Natural killer cell (primary cell): ENCODE measurements at regions not wholly inside any gene's neighbourhood (a gene's known extent, or its start where the extent isn't known, plus 50 kb on each side); places are given as distances from the start of the nearest gene placed in this dataset.

ENCODE experiments used
- ATAC-seq, 3 donors: fragments of 150-1000 bp in 2 of 3; fragments of 200-7000 bp in 1 of 3; cut with Tn5 transposase; 1 replicate in 1 of 3; 2 replicates in 2 of 3; pipeline ENCODE4 v1.10.0; 2021; ENCODE audit warnings: mild to moderate bottlenecking in 2 of 3, moderate library complexity in 2 of 3
- DNase-seq, 2 donors: peaks; one replicate each; pipeline versions ENCODE4 v3.0.0 to v3.0.0-alpha.2; 2013 to 2021; ENCODE audit warnings: mixed read lengths in 1 of 2
- H3K27ac ChIP-seq: one replicate; pipeline ENCODE4 v1.5.1; 2013; ENCODE audit warnings: mild to moderate bottlenecking, low read length
- H3K27me3 ChIP-seq: one replicate; pipeline ENCODE4 v1.6.1; 2013; ENCODE audit warnings: low read length; ENCODE audit not compliant: control insufficient read depth, insufficient read depth
- H3K36me3 ChIP-seq: one replicate; pipeline ENCODE4 v1.6.1; 2013; ENCODE audit warnings: low read length; ENCODE audit not compliant: control insufficient read depth, insufficient read depth
- H3K4me1 ChIP-seq: one replicate; pipeline ENCODE4 v1.6.1; 2013; ENCODE audit warnings: low read length; ENCODE audit not compliant: control insufficient read depth, insufficient read depth
- H3K4me3 ChIP-seq: one replicate; pipeline ENCODE4 v1.5.1; 2013; ENCODE audit warnings: low read length
- H3K9me3 ChIP-seq: one replicate; pipeline ENCODE4 v1.6.1; 2013; ENCODE audit warnings: low read length; ENCODE audit not compliant: control insufficient read depth, insufficient read depth
- H3K27ac Mint-ChIP-seq, 2 donors: one replicate each; pipeline ENCODE4 v1.8.0; 2022; ENCODE audit warnings: mild to moderate bottlenecking in 2 of 2, mixed read lengths in 2 of 2, moderate library complexity in 1 of 2
- H3K27me3 Mint-ChIP-seq, 2 donors: one replicate each; pipeline ENCODE4 v1.8.0; 2022; ENCODE audit warnings: low read depth in 2 of 2, mixed read lengths in 2 of 2
- H3K36me3 Mint-ChIP-seq: one replicate; pipeline ENCODE4 v1.8.0; 2022; ENCODE audit warnings: mixed read lengths
- H3K4me1 Mint-ChIP-seq, 2 donors: one replicate each; pipeline ENCODE4 v1.8.0; 2022; ENCODE audit warnings: mixed read lengths in 2 of 2
- H3K4me3 Mint-ChIP-seq: one replicate; pipeline ENCODE4 v1.8.0; 2022; ENCODE audit warnings: mild to moderate bottlenecking, moderate library complexity, mixed read lengths
- H3K9me3 Mint-ChIP-seq, 2 donors: one replicate each; pipeline ENCODE4 v1.8.0; 2022; ENCODE audit warnings: mixed read lengths in 2 of 2
- CTCF ChIP-seq: fragments of 200-600 bp; IDR thresholded peaks from one replicate; pipeline ENCODE4 v1.8.0; 2022; ENCODE audit warnings: antibody characterized with exemption
- WGBS: methylation state at CpG from one replicate; pipeline ENCODE4 v1.1.7; 2013; ENCODE audit warnings: missing lambda C conversion rate; ENCODE audit not compliant: insufficient coverage; 5-methylcytosine and 5-hydroxymethylcytosine counted together
- intact Hi-C: fragments of 100-400 bp; cut with micrococcal nuclease; formaldehyde crosslinking; loops from one replicate; pipeline ENCODE4 v1.14.2; 2022

GRCh38 chr20:48448666-48449600, 378.9 kb downstream of the PREX1 start:
- Mint-ChIP-seq H3K27me3 (peaks cover 4 to 13% of the 10 kb centered on the region in 2 donors), H3K9me3 (peaks cover 2 to 4% of the 10 kb centered on the region in 2 donors), H3K36me3 (peaks cover 7% of the 10 kb centered on the region), H3K27ac (no peak overlapping the region), H3K4me3 (no peak overlapping the region), H3K4me1 (no peaks in the 10 kb centered on the region)
- ATAC-seq, result no peak
- no peaks in the 10 kb centered on the region for H3K36me3 ChIP-seq
- H3K9me3 ChIP-seq, result peaks cover 4% of the 10 kb centered on the region
- no peak for DNase-seq
- peaks cover 2% of the 10 kb centered on the region for H3K27me3 ChIP-seq
- intact Hi-C loops, result no loop called here
- 87% methylated on average over 10 of the region's 10 CpGs for WGBS
- no peak for TF ChIP-seq CTCF
- H3K4me3 ChIP-seq, result no peak overlapping the region
- no peak overlapping the region for H3K27ac ChIP-seq
- H3K4me1 ChIP-seq, result no peaks in the 10 kb centered on the region

- no peak for ATAC-seq
- H3K36me3 Mint-ChIP-seq, result peaks cover 12% of the 10 kb centered on the region
- 84% methylated on average over 4 of the region's 4 CpGs for WGBS
These were observed 380.3 kb downstream of the PREX1 start for GRCh38 chr20:48447456-48447855.

GRCh38 chr20:48445827-48446226, 382.0 kb downstream of the PREX1 start:
- peaks cover 4 to 15% of the 10 kb centered on the region in 2 donors for H3K27me3 Mint-ChIP-seq
- H3K36me3 Mint-ChIP-seq, result peaks cover 12% of the 10 kb centered on the region
- 86% methylated on average over 6 of the region's 6 CpGs for WGBS
- H3K4me3 ChIP-seq, result no peak overlapping the region
- TF ChIP-seq CTCF, result no peak
- peaks cover 4% of the 10 kb centered on the region for H3K9me3 ChIP-seq
- H3K4me3 Mint-ChIP-seq, result no peak overlapping the region
- peaks cover 4% of the 10 kb centered on the region in 2 donors for H3K9me3 Mint-ChIP-seq
- ATAC-seq, result no peak
- intact Hi-C loops, result no loop called here
- H3K4me1 ChIP-seq, result no peaks in the 10 kb centered on the region
- no peaks in the 10 kb centered on the region for H3K36me3 ChIP-seq
- no peak for DNase-seq
- H3K27ac Mint-ChIP-seq, result no peak overlapping the region
- peaks cover 2% of the 10 kb centered on the region for H3K27me3 ChIP-seq
- H3K4me1 Mint-ChIP-seq, result no peaks in the 10 kb centered on the region
- no peak overlapping the region for H3K27ac ChIP-seq

More at GRCh38 chr20:48447456-48447855, 380.3 kb downstream of the PREX1 start:
- intact Hi-C loops, result no loop called here
- TF ChIP-seq CTCF, result no peak
- H3K9me3 ChIP-seq, result peaks cover 4% of the 10 kb centered on the region
- H3K4me3 ChIP-seq, result no peak overlapping the region
- H3K4me1 Mint-ChIP-seq, result no peaks in the 10 kb centered on the region
- no peak for DNase-seq
- no peak overlapping the region for H3K4me3 Mint-ChIP-seq
- no peaks in the 10 kb centered on the region for H3K36me3 ChIP-seq
- H3K27me3 ChIP-seq, result peaks cover 2% of the 10 kb centered on the region
- H3K4me1 ChIP-seq, result no peaks in the 10 kb centered on the region
- peaks cover 4 to 15% of the 10 kb centered on the region in 2 donors for H3K27me3 Mint-ChIP-seq
- peaks cover 4% of the 10 kb centered on the region in 2 donors for H3K9me3 Mint-ChIP-seq
- H3K27ac ChIP-seq, result no peak overlapping the region
- H3K27ac Mint-ChIP-seq, result no peak overlapping the region
